Gastrocnemius medialis (tissue), 4 donors: ENCODE measurements at regions not wholly inside any gene's neighbourhood (a gene's known extent, or its start where the extent isn't known, plus 50 kb on each side); places are given as distances from the start of the nearest gene placed in this dataset.

Source experiments
- POLR2A ChIP-seq, 2 donors: fragments of 450-650 bp; IDR thresholded peaks; one replicate each; pipeline ENCODE4 v1.6.1; 2017; ENCODE audit warnings: antibody characterized with exemption in 2 of 2, mild to moderate bottlenecking in 2 of 2, moderate library complexity in 2 of 2
- TF ChIP-seq, protein P1 (sequence below), 5 experiments: fragments of 450-650 bp in 3 of 5; fragments of 200-600 bp in 2 of 5; sonication (generic) in 2 of 5; IDR thresholded peaks in 4 of 5; conservative IDR thresholded peaks in 1 of 5; 1 replicate in 4 of 5; 2 replicates in 1 of 5; pipeline ENCODE4 v1.5.1; 2016 to 2019; ENCODE audit warnings: antibody characterized with exemption in 5 of 5, mild to moderate bottlenecking in 3 of 5, moderate library complexity in 3 of 5

DNA sequence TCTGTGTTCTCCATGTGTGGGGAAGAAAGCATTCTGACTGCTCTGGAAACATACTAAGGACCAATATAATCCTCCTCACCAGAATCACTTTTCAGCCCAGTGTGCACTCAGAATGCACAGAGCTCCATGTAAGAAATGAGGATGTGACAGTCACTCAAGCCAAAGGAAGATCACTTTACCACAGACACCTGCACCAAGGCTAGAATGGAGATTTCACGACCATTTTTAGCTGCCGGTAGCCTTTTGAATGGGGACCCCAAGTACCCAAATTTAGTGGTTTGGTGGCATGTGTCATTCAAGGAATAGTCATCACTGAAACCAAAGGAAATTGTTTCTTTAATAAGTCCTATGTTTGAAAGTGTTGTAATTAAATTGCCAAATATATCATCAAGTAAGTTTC lies 613.2 kb upstream of the ACVR2A start:
- TF ChIP-seq, protein P1, sequence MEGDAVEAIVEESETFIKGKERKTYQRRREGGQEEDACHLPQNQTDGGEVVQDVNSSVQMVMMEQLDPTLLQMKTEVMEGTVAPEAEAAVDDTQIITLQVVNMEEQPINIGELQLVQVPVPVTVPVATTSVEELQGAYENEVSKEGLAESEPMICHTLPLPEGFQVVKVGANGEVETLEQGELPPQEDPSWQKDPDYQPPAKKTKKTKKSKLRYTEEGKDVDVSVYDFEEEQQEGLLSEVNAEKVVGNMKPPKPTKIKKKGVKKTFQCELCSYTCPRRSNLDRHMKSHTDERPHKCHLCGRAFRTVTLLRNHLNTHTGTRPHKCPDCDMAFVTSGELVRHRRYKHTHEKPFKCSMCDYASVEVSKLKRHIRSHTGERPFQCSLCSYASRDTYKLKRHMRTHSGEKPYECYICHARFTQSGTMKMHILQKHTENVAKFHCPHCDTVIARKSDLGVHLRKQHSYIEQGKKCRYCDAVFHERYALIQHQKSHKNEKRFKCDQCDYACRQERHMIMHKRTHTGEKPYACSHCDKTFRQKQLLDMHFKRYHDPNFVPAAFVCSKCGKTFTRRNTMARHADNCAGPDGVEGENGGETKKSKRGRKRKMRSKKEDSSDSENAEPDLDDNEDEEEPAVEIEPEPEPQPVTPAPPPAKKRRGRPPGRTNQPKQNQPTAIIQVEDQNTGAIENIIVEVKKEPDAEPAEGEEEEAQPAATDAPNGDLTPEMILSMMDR (IDR thresholded peaks at IDR 0.05 in 4 of 5, conservative IDR thresholded peaks at IDR 0.05 in 1 of 5): no peak
- no peak for TF ChIP-seq POLR2A (IDR thresholded peaks at IDR 0.05)
